ENCODE measurements at regions not wholly inside any gene's neighbourhood (a gene's known extent, or its start where the extent isn't known, plus 50 kb on each side); places are given as distances from the start of the nearest gene placed in this dataset.

DNA sequence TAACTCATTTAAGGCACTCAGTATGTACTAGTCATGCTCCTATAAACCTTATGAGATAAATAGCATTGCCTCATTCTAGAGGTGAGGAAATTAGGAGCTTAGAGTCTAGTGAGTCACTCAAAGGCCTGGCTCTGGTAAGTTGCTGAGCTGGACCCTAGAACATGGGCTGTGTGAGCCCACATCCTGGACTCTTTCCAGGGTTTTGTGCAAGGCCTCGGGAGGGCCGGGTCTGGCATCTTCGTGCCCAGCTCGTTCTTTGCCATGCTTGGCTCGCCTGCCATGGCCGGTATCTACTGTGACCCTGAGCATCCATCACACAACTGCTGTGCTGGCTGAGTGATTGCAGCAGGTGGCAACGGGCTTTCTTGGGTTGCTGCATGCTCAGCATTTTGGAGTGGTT lies 168.0 kb downstream of the LPIN1 start:
- TF ChIP-seq, protein P1, sequence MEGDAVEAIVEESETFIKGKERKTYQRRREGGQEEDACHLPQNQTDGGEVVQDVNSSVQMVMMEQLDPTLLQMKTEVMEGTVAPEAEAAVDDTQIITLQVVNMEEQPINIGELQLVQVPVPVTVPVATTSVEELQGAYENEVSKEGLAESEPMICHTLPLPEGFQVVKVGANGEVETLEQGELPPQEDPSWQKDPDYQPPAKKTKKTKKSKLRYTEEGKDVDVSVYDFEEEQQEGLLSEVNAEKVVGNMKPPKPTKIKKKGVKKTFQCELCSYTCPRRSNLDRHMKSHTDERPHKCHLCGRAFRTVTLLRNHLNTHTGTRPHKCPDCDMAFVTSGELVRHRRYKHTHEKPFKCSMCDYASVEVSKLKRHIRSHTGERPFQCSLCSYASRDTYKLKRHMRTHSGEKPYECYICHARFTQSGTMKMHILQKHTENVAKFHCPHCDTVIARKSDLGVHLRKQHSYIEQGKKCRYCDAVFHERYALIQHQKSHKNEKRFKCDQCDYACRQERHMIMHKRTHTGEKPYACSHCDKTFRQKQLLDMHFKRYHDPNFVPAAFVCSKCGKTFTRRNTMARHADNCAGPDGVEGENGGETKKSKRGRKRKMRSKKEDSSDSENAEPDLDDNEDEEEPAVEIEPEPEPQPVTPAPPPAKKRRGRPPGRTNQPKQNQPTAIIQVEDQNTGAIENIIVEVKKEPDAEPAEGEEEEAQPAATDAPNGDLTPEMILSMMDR (conservative IDR thresholded peaks at IDR 0.05): no peak
- H3K27me3 Mint-ChIP-seq: peaks cover 4% of the 10 kb centered on the region
- H3K4me3 Mint-ChIP-seq: no peak overlapping the region
- DNase-seq (ENCODE audit: extremely low spot score, unreplicated experiment): no peak
- no peaks in the 10 kb centered on the region for H3K36me3 Mint-ChIP-seq
- H3K4me1 Mint-ChIP-seq (ENCODE audit: unreplicated experiment): no peaks in the 10 kb centered on the region
- peaks cover 4% of the 10 kb centered on the region for H3K9me3 Mint-ChIP-seq
- H3K27ac Mint-ChIP-seq: no peak overlapping the region

DNA sequence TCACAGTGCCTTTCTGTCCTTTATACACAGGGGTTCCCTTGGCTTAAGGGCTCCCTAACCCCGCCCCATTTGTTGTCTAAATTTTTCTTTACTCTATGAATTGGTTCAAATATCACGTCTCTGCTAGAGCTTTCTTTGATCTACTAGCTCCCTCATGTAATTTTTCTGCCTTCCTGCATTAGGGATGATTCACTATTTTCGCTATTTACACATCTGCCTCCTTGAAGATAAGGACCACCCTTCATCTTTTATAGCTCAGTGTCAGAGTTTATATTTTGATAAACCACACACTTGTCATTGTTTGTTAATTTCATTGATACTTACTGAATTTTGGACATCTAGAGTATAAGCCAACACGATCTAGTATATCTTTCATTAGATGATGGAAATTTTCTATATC lies 169.2 kb downstream of the LPIN1 start:
- Mint-ChIP-seq H3K27ac (no peak overlapping the region), H3K9me3 (peaks cover 2% of the 10 kb centered on the region), H3K27me3 (peaks cover 4% of the 10 kb centered on the region), H3K4me1 (ENCODE audit: unreplicated experiment) (no peaks in the 10 kb centered on the region), H3K4me3 (no peak overlapping the region), H3K36me3 (no peaks in the 10 kb centered on the region)
- TF ChIP-seq, protein P1 (conservative IDR thresholded peaks at IDR 0.05): no peak
- no peak for DNase-seq (ENCODE audit: extremely low spot score, unreplicated experiment)

DNA sequence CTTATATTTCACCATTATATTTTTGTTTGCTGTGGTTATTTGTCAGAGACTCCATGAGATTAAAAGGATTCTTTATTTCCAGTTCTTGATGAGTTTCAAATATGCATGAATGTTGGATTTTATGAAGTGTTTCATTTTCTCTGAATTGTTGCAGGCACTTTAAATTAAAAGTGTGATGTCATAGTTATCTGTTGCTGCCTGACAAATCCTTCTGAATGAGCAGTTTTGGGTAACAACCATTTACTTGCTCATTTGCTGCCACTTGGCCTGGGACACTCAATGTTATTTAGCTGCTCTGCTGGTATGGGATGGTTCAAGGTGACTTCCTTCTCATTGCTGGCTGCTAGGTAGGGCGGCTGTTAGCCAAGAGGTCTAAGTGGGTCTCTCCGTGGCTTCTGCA lies 173.5 kb downstream of the LPIN1 start:
- H3K36me3 Mint-ChIP-seq: no peaks in the 10 kb centered on the region
- no peak overlapping the region for H3K4me3 Mint-ChIP-seq
- no peak overlapping the region for H3K27ac Mint-ChIP-seq
- H3K27me3 Mint-ChIP-seq: peaks cover 7% of the 10 kb centered on the region
- no peaks in the 10 kb centered on the region for H3K9me3 Mint-ChIP-seq
- TF ChIP-seq, protein P1 (conservative IDR thresholded peaks at IDR 0.05): no peak
- peaks cover 9% of the 10 kb centered on the region for H3K4me1 Mint-ChIP-seq (ENCODE audit: unreplicated experiment)
- no peak for DNase-seq (ENCODE audit: extremely low spot score, unreplicated experiment)

DNA sequence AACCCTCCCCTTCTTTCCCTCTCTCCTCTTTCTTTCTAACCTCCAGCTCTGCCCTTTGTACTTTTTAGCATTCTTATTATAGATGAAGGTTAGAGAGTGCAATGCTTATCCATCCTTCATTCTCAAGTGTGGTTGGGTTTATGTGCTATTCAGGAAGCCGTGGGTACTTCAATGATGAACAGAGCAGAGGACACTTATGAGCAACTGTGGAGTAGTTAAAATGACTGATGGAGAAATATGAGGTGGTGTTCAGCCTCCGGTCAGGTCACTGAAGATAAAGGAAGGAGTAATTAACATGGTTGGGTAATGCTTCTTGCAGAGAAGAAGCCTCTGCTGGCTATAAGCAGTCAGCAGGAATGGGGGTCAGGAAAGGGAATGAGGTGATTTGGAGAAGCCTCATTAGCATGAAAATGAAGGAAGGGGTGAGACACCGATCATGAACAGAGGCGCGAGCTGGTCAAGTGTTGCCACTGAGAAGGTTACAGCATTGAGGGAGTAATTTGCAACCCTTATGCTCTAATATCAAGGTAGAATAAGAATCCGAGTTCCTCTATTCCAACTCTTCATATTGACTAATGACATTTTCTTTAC lies 174.7 kb downstream of the LPIN1 start:
- TF ChIP-seq, protein P1 (conservative IDR thresholded peaks at IDR 0.05): no peak
- H3K27me3 Mint-ChIP-seq: peaks cover 7% of the 10 kb centered on the region
- H3K4me1 Mint-ChIP-seq (ENCODE audit: unreplicated experiment): peaks cover 15% of the 10 kb centered on the region
- DNase-seq (ENCODE audit: extremely low spot score, unreplicated experiment): no peak
- no peaks in the 10 kb centered on the region for H3K9me3 Mint-ChIP-seq
- no peak overlapping the region for H3K4me3 Mint-ChIP-seq
- H3K27ac Mint-ChIP-seq: no peak overlapping the region
- H3K36me3 Mint-ChIP-seq: no peaks in the 10 kb centered on the region

DNA sequence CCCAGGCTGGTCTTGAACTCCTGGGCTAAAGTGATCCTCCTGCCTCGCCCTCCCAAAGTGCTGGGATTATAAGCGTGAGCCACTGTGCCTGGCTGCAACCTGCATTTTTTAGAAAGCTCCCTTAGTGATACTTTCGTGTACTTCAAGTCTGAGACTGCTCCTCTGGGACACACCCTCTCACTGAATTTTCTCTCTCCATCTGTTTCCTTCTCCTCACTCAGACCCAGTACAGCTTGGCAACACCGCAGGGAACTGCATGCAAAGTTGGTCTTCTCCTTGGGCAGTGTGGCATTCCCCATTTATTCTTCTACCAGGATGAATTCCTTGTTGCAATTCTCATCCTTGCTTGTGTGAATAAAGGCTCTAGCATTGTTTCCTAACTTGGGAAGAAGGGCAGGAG lies 175.9 kb downstream of the LPIN1 start:
- peaks cover 3% of the 10 kb centered on the region for H3K27me3 Mint-ChIP-seq
- H3K36me3 Mint-ChIP-seq: no peaks in the 10 kb centered on the region
- DNase-seq (ENCODE audit: extremely low spot score, unreplicated experiment): no peak
- H3K9me3 Mint-ChIP-seq: no peaks in the 10 kb centered on the region
- H3K4me1 Mint-ChIP-seq (ENCODE audit: unreplicated experiment): peaks cover 15% of the 10 kb centered on the region
- H3K4me3 Mint-ChIP-seq: no peak overlapping the region
- H3K27ac Mint-ChIP-seq: no peak overlapping the region
- TF ChIP-seq, protein P1 (conservative IDR thresholded peaks at IDR 0.05): no peak

DNA sequence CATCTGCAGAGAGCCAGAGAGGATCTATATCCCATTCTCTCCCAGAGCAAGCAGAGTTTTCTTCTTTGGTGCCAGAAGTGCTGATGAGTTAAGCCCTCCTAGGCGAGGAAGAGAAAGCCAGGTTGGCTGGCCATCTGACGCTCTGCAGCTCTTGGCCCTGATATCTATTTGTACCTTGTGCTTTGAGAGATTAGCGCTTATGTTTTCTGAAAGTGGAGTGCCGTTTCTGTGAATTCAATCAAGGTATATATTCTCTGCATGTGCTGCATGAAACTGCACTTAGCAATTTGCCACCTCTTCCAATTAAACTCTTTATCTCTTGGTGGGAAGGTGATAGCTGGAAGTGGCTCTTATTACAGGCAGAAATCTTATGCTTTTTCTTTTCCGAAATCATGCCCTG lies 177.5 kb downstream of the LPIN1 start:
- DNase-seq (ENCODE audit: extremely low spot score, unreplicated experiment): no peak
- Mint-ChIP-seq H3K4me3 (no peak overlapping the region), H3K4me1 (ENCODE audit: unreplicated experiment) (peaks cover 15% of the 10 kb centered on the region)

More for the DNA sequence above, 177.5 kb downstream of the LPIN1 start:
- no peak overlapping the region for H3K27ac Mint-ChIP-seq
- H3K27me3 Mint-ChIP-seq: peaks cover 3% of the 10 kb centered on the region
- H3K36me3 Mint-ChIP-seq: no peaks in the 10 kb centered on the region
- TF ChIP-seq, protein P1 (conservative IDR thresholded peaks at IDR 0.05): no peak
- H3K9me3 Mint-ChIP-seq: no peaks in the 10 kb centered on the region
